Occipital lobe (tissue), 1 donor: ENCODE measurements at regions not wholly inside any gene's neighbourhood (a gene's known extent, or its start where the extent isn't known, plus 50 kb on each side); places are given as distances from the start of the nearest gene placed in this dataset.
"Not testable (repeated sequence)": the region's sequence is repeated elsewhere in the genome, so short reads cannot be mapped to it uniquely, and the experiment has no call there.

Source experiments
- DNase-seq: peaks from one replicate; lab custom pipeline; 2025; lab: John Stamatoyannopoulos, UW

GRCh38 chr7:13130906-13131305, 443.5 kb downstream of the ARL4A start:
- DNase-seq = not testable (repeated sequence)

GRCh38 chr7:13132314-13132713, 444.9 kb downstream of the ARL4A start:
- DNase-seq = no peak

GRCh38 chr7:13136345-13136744, 448.9 kb downstream of the ARL4A start:
- DNase-seq = not testable (repeated sequence)

- DNase-seq = no peak
These were observed 452.0 kb downstream of the ARL4A start for GRCh38 chr7:13139436-13139835.

- DNase-seq = no peak
These were observed 457.2 kb downstream of the ARL4A start for GRCh38 chr7:13144673-13145072.

- no peak for DNase-seq
These were observed 461.1 kb downstream of the ARL4A start for GRCh38 chr7:13148548-13148947.

GRCh38 chr7:13151978-13152377, 464.5 kb downstream of the ARL4A start:
- DNase-seq = no peak

- no peak for DNase-seq
These were observed 465.3 kb downstream of the ARL4A start for GRCh38 chr7:13152755-13153154.

- no peak for DNase-seq
These were observed 465.8 kb downstream of the ARL4A start for GRCh38 chr7:13153266-13153665.

GRCh38 chr7:13153742-13154141, 466.3 kb downstream of the ARL4A start:
- no peak for DNase-seq

- no peak for DNase-seq
These were observed 467.8 kb downstream of the ARL4A start for GRCh38 chr7:13155188-13155587.

GRCh38 chr7:13159003-13159402, 471.6 kb downstream of the ARL4A start:
- DNase-seq = no peak

- DNase-seq = no peak
These were observed 472.2 kb downstream of the ARL4A start for GRCh38 chr7:13159467-13160184.

- DNase-seq = no peak
These were observed 473.7 kb downstream of the ARL4A start for GRCh38 chr7:13161125-13161524.

GRCh38 chr7:13165854-13166253, 478.4 kb downstream of the ARL4A start:
- no peak for DNase-seq

GRCh38 chr7:13166801-13167200, 479.4 kb downstream of the ARL4A start:
- DNase-seq = no peak

- DNase-seq = no peak
These were observed 481.9 kb downstream of the ARL4A start for GRCh38 chr7:13169356-13169755.

GRCh38 chr7:13174991-13175390, 487.6 kb downstream of the ARL4A start:
- no peak for DNase-seq

GRCh38 chr7:13179011-13179582, 491.7 kb downstream of the ARL4A start:
- no peak for DNase-seq

- DNase-seq = no peak
These were observed 492.5 kb downstream of the ARL4A start for GRCh38 chr7:13179775-13180523.

GRCh38 chr7:13181216-13181615, 493.8 kb downstream of the ARL4A start:
- no peak for DNase-seq

GRCh38 chr7:13185139-13185538, 497.7 kb downstream of the ARL4A start:
- no peak for DNase-seq
